NCI-H82 (cell line): ENCODE measurements at regions not wholly inside any gene's neighbourhood (a gene's known extent, or its start where the extent isn't known, plus 50 kb on each side); places are given as distances from the start of the nearest gene placed in this dataset.

Experiments used
- DNase-seq: peaks from one replicate; lab custom pipeline; 2025; lab: John Stamatoyannopoulos, UW

- peak; percentile 67 for DNase-seq
These were observed 206.6 kb upstream of the GRIK3 start for GRCh38 chr1:37240897-37241296.

GRCh38 chr1:37242501-37242900, 208.2 kb upstream of the GRIK3 start:
- DNase-seq, result no peak

- DNase-seq, result no peak
These were observed 209.2 kb upstream of the GRIK3 start for GRCh38 chr1:37243368-37244082.

- DNase-seq, result no peak
These were observed 209.8 kb upstream of the GRIK3 start for GRCh38 chr1:37244083-37244480.

GRCh38 chr1:37244815-37245214, 210.5 kb upstream of the GRIK3 start:
- DNase-seq, result no peak

GRCh38 chr1:37246631-37247030, 212.3 kb upstream of the GRIK3 start:
- no peak for DNase-seq

- DNase-seq, result no peak
These were observed 216.1 kb upstream of the GRIK3 start for GRCh38 chr1:37250371-37250770.

- peak; percentile 78 for DNase-seq
These were observed 219.1 kb upstream of the ZC3H12A start for GRCh38 chr1:37255136-37255795.

- DNase-seq, result peak; percentile 48
These were observed 218.5 kb upstream of the ZC3H12A start for GRCh38 chr1:37255868-37256267.

- DNase-seq, result peak; percentile 98
These were observed 216.7 kb upstream of the ZC3H12A start for GRCh38 chr1:37257646-37258045.

- no peak for DNase-seq
These were observed 216.3 kb upstream of the ZC3H12A start for GRCh38 chr1:37258068-37258467.

- DNase-seq, result no peak
These were observed 215.4 kb upstream of the ZC3H12A start for GRCh38 chr1:37259019-37259418.

- DNase-seq, result no peak
These were observed 213.3 kb upstream of the ZC3H12A start for GRCh38 chr1:37261129-37261528.

- no peak for DNase-seq
These were observed 211.8 kb upstream of the ZC3H12A start for GRCh38 chr1:37262439-37263170.

- no peak for DNase-seq
These were observed 209.2 kb upstream of the ZC3H12A start for GRCh38 chr1:37265156-37265555.

GRCh38 chr1:37265786-37266667, 208.4 kb upstream of the ZC3H12A start:
- DNase-seq, result peak; percentile 84

- peak; percentile 80 for DNase-seq
These were observed 207.1 kb upstream of the ZC3H12A start for GRCh38 chr1:37267111-37267835.

GRCh38 chr1:37270639-37271038, 203.7 kb upstream of the ZC3H12A start:
- DNase-seq, result no peak

- DNase-seq, result no peak
These were observed 201.8 kb upstream of the ZC3H12A start for GRCh38 chr1:37272626-37273025.

GRCh38 chr1:37274486-37274885, 199.9 kb upstream of the ZC3H12A start:
- DNase-seq, result no peak

- peak; percentile 48 for DNase-seq
These were observed 199.3 kb upstream of the ZC3H12A start for GRCh38 chr1:37274938-37275631.
